HK-2 (cell line): ENCODE measurements at regions not wholly inside any gene's neighbourhood (a gene's known extent, or its start where the extent isn't known, plus 50 kb on each side); places are given as distances from the start of the nearest gene placed in this dataset.

Source experiments
- DNase-seq: peaks from one replicate; pipeline ENCODE4 v3.0.0-alpha.2; 2018; ENCODE audit not compliant: unreplicated experiment

DNA sequence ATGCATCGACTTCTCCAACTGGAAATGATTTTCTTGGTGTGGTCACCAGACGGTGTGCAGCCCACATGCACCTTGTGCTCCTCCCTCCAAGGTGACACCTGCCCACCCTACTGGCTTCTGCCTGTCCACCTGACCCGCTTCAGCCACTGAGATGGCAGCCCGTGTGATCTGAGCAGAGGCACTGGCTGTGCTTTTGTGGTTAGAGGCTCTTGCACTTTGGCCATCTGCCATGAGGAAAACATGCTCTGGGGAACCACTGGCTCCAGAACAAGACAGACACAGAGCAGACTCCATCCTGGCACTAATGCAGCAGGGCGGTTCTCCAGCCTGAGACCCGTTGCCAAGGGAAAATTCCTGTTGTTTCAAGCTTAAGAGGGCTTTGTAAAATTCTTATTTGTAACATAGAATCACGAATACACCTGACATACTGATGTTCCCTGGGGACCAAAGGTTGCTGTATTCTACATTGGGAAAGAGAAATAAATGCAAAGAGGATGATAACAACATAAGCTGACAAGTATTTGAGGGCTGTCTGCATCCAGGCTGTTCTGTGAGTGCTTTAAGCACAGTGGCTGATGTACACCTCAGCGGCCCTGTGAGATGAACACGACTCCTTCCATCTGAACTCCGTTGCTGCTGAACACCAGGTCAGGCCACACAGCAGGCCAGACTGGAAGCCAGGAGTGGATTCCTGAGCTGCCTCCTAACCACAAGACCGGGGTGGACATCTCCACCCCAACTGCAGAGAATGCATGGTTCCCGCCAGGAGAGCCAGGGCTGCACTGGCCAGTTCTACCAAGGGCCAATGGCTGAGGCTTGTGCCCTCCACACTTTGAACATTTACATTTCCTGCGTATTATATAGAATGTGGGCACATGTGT lies 820.4 kb downstream of the GALR1 start:
- DNase-seq: no peak

DNA sequence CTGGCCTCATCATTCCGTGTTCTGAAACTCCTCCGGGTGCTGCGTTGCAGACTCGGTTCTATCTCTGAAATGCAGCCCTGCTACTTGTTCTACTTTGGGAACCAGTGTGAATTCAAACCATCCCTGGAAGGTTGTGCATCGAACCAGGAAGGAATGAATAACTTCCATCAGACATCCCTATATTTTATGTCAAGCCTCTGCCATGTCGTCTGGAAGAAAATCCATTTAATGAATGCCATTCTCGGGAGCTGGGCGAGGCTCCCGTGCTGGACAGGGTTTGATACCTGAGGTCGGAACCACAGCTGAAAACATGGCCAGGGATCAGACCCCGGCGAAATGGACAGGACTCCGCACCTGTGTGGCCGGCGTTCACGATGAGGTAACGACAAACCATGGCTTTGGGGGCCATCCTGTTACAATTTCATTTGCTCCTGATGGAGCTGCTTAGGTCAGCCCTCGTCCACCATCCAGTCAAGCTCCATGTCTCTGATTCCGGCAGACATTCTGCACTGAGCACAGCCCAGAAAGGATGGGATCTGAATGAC lies 821.6 kb downstream of the GALR1 start:
- DNase-seq: no peak

DNA sequence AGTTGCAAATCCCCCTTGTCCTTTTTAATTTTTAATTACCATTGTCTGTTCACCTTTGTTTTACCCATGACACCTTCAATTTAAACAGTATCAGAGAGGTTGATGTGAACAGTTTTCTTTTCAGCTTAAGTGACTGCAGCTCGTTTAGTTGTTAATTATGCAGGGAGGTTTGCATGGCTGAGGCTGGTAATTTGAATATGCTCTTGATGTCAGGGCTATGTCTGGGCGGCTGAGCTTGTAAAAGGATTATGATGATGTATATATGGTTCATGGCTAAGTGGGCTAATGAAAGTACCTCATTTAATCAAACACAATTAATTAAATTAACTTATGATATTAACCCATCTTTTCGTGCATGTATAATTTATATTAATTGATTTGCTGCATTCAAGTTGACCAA lies 822.1 kb downstream of the GALR1 start:
- DNase-seq: no peak

DNA sequence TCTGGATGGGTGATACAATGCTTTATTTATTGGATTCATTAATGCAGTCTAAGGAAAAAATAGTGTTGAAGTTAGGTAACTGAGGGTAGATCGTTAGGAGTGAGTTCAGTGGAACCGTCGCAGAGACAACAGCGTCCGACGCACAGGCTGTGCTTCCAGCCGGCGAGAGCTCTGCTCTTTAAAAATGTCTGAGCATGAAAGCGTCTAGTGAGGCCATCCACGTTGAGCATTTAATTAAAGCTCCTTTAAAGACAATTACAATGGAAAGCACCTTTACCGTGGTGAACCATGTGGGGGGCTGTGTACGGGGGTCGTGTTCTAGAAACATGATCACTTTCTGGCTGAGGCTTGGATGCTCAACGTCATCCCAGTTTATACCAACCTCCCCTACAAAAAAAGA lies 822.7 kb downstream of the GALR1 start:
- no peak for DNase-seq

DNA sequence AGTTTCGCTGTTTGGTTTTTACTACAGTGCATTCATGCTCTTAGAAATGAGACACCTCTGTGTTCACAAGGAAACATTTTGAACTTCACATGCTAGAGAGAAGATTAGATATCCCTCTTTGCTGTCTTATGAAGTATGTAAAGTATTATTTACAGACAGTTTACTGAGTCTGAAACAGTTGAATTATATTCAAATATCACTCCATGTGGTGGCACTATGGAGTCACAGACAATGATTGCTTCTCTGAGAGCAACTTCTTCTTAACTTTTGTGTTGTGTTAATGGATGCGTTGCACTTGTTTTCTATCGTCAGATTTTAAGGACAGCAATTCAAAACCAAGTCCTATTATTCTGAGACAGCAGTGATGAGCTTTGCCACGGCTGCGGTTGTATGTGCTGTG lies 823.6 kb downstream of the GALR1 start:
- DNase-seq: no peak

DNA sequence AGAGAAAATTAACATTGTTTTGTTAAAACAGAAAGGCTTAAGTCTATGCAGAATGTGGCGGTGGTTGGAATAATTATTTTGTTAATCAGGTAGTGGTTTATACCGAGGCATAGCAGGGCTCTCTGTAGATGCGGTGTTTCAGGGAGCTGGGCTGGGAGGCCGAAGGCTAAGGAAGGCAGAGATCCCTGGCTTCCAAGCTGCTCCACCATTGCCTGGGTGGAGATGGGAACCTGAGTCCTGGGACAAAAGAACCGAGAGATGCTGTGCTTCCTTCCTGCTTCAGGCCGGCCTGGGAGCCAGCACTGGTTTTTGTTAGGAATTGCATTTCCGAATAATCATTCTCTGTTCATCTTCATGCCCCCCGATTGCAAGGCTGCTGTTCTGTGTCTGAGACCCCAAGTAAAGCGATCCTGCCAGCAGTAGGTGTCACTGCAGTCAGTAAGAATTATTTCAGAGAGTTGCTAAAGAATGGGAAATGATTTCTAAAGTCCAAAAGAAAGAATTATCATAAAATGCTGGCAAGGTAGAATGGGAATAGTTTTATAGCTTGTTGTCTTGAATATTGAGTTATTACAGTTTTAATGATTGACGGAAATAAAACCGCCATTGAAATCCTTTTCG lies 824.9 kb downstream of the GALR1 start:
- DNase-seq: no peak

DNA sequence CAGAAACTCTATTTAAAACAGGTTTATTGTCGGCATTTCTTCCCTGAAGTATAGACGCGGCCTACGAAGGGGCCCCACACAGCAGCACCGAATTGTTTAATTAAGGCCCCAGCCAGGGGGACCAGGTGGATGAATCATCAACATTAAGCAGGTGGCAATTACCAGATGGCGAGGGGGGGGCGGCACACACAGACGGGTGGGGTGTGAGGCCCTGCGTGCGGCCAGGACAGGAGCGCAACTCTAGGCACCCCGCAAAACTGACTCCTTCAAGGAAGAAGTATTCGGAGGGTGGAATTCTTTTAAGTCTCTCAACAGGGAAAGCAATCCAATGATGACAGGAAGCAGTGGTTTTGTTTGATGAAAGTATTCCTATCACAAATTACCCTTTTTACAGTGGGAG lies 830.4 kb downstream of the GALR1 start:
- DNase-seq: no peak

DNA sequence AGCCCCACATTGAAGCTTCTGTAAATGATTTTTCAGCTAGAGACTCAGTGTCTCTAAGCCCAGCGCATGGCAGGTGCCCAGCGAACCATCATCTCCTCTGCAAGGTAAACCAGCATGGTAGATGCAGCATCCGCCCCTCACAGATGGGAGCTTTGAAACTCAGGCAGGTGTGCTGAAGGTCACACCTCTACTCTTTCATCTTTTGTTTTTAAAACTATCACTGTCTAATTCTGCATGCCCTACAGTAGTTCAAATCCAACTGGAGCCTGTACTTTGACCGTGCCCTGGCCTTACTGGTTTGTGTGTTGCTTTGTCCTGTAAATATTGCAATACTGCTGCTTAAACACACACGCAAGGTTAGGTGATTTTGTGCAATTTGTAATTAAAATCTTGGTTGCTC lies 831.1 kb downstream of the GALR1 start:
- no peak for DNase-seq

DNA sequence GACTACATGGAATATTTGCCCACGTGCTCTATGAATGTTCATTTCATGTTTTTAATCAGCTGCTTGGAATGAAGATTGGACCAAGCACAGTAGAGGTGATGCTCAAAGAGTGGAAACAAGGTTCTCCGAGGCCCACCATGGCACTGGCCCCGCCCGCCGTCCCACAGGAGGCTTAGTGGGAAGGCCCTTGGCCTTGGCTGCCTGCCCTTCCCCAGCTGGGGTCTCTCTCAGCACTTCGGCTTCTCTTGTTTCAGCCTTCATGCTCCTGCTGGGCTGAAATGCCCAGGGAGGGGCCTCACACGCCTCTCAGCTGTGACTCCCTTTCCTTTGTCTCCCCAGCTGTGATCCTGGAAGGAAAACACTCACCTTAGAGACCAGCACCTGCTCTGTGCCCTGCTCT lies 833.2 kb downstream of the GALR1 start:
- DNase-seq: no peak

DNA sequence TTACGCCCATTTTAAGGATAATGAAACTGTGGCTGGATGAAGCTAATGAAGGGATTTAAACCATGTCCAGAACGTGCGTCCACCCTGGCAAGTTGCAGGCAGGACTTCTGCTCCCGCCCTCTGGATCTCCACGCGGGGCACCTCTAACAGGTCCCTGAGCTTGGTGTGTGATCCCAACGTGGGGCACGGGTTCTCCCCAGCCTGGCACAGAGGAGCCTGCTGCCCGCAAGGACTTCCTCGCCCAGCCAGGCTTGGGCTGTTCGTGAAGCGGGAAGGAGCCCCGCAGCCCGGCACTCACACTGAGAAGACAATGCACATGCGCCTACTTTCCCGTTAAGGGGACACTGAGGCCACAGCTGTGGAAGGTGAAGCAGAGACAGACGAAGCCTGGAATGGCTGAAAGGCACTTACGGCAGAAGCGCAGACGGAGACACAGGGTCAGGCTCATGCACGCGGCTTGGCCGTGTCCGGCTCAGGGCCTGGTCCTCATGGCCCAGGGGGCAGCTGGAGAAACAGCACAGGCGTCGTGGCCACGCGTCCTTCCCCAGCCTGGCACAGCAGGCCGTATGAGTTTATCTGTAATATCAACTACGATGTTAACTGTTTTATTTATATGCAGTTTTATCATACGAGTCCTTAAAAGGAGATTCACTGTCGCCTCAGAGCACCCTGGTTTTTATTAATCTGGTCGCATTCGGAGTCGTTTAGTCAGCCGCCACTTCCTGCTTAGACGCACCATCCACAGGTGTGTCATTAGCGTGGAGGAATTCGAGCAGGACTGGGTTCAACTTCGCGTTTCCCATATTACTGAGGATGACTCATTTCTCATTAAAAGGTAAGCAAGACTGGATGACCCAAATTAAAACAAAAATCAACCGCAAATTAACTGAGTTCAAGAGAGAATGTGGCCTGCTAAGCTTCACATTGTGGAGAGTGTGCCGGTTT lies 835.9 kb downstream of the GALR1 start:
- no peak for DNase-seq

DNA sequence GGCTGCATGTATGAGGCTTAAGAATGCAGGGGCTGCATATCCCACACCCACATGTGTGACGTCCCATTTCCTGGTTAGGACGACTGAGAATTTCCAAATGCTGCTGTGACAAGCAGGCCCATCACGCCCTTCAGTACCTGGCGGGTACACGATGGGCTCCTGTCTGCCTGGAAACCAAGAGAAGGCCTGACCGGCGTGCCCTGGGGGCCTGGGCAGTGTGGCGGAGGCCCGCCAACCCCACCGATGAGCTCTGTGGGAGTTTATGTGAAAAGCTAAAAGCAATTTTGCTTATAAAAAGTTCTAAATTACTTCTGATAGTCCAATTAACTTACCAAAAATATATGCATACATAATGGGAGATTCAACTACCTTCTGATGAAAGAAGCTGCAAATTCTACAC lies 837.3 kb downstream of the GALR1 start:
- no peak for DNase-seq

DNA sequence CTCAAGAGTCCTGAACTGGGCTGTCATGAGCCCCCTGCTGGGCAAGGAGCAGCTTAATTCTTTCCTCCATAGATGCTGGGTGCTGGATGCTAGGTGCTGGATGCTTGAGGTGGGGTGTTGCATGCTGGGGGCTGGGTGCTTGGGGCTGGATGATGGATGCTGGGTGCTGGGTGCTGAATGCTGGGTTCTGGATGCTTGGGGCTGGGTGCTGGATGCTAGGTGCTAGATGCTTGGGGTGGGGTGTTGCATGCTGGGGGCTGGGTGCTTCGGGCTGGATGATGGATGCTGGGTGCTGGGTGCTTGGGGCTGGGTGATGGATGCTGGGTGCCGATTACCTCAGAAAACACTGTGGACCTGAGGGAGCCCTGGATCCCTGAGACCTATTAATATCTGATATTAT lies 837.7 kb downstream of the GALR1 start:
- no peak for DNase-seq

DNA sequence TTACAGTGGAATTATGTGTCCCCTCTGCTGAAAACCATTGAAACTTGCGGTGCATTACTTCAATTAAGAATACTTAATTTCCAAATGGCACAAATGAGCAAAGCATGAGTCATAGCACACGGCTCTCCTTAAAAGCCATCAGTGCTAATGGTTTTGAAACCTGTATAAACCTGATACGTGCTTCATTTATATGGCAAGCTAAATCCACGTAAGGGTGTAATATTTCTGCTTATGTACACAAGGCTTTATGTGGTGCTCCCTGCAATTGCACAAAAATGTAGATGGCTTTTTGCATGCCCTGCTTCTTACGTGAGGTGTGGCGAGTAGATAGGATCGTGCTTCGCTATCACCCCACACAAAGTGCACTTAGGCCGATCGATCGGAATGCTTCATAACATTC lies 840.9 kb downstream of the GALR1 start:
- no peak for DNase-seq

DNA sequence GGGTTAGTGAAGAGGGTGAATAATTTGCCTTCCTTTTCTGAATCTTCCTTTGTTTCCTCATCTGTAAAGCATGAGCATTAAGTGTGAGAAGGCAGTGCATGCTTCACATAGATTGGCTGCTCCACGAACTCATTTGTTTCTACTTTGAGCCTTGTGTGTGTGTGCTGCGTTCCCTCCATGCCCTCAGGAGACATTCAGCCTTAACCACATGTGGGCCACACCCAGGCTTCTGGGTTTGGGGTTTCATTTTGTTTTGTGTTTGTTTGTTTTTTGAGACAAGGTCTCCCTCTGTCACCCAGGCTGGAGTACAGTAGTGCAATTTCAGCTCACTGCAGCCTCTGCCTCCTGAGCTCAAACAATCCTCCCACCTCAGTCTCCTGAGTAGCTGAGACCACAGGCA lies 843.3 kb downstream of the GALR1 start:
- no peak for DNase-seq

DNA sequence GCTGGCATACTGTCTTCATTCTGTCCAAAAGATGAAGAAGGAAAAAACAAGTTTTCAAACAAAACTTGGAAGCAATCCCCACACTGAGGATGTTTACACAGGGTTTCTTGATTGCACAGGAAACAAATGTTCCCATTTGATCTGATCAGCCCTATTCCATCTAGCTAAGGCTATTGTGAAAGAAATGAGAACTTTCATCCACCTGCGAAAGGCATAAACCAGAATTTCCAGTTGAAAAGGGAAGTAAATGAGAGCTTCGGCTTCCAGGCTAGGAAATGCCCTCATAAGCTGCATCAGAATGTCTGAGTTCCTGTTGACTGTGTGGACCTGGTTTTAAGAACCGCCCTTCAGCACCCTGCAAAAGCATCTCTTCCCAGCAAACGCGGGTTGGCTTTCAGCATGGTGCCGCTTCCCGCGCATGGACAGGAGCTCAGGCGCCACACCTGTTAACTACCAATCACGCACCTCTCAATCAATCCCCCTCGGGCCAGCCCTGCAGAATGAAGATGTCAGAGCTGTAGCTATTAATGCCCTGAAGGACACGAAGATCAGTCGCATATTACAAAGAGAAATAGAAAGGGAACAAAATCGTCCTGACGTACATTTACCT lies 850.4 kb downstream of the GALR1 start:
- no peak for DNase-seq

DNA sequence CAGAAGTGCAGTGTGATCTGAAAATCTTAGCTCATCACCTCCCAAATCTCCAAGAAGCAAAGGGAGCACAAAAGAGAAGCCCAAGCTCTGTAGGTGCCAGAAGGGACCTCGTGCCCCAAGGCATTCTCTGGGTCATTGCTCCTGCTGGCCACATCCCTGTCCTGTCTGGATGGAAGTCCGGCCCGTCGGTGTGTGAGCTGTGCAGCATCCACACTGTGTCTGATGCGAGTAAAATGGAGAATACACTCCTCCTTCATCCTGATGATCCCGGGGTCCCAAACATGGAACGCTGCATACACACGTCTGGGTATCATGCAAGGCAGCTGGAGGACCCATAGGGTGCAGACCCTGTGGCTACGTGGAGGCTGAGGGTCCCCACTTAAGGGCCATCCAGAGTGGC lies 851.4 kb downstream of the GALR1 start:
- no peak for DNase-seq

DNA sequence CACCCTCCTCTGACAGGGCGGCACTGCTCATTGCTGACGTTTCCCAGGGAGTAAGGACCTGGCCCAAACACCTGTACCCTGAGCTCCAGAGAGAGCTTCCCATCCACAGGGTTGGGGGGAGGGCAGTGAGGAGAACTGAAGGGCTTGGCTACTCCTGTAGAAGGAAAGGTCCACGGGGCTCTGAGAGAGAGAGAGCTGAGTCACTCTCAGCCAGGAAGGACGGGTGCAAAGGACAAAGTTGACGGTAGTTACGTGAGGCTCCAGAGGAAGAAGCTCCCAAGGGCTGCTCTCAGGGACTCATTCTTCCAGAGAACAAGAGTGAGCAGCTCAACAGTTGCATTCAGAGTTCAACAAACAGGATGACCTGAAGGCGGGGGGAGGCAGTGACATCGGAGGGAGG lies 852.5 kb downstream of the GALR1 start:
- no peak for DNase-seq

DNA sequence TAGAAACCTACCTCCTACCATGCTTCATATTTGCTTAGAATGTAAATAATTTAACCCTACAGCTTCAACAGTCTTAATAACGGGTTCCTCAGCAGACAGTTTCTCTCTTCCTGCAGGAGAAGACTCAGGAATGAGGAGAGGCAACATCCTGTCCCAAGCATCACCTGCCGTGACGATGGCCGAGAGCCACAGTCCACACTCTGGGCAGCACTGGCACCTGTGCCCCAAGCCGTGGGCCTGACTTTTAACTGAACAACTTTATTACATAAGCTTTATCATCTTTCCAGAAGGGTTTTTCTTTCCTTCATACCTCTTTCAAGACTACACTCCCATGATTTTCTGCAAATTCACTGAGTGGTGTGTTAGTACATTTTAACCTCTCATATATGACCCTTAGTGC lies 856.0 kb downstream of the GALR1 start:
- no peak for DNase-seq

DNA sequence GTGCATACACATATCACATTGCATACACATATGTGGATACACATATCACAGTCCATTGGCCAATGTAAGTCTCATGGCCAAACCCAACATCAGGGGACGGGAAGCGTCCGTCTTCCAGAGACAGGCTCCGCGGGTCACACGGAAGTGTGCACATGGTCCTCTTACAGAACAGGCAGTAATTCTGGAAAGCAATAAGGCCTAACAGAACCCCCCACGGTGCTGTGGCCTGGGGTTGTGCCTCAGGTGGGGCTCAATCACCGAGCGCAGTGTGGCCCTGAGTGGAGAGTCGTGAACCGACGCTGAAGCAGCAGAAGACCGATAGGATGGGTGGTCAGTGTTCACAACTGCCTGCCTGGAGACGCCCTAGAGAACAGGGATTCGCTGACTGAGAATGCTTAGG lies 857.3 kb downstream of the GALR1 start:
- no peak for DNase-seq

DNA sequence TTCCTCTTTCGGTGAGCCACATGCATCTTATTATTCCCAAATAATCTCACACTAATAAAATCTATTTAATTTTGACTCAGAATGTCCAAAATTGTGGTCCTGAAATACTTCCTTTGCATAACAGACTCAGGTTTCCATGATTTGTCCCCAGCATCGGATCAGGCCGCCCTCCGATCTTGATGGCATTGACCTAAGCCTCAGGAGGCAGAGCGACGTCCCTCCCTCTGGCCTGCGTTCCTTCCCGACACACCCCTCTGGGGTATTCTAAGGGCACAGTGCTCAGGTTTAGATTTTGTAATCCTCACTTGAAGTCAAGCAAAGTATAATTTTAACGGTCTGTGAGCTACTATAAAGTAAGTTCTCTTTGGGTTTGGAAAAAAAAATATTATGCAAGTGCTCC lies 857.7 kb downstream of the GALR1 start:
- no peak for DNase-seq

DNA sequence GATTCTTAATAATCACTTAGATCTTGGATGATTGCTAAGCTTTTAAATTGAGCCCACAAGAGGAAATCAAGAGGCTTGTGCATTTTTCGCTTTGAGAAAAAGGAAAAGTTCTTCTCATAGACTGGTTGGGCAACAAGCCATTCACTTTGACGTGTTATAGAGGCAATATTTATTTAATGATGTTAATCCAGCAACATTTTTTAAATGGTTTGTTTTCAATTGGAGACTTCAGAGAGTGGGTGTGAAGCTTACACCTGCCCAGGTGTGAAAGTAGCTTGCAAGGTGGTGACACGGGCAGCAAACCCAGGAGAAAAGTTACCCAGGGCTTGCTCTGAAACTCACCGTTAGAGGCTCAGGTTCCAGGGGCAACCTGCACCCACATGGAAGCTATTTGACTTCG lies 858.9 kb downstream of the GALR1 start:
- no peak for DNase-seq
